ENCODE measurements at regions not wholly inside any gene's neighbourhood (a gene's known extent, or its start where the extent isn't known, plus 50 kb on each side); places are given as distances from the start of the nearest gene placed in this dataset.

DNA sequence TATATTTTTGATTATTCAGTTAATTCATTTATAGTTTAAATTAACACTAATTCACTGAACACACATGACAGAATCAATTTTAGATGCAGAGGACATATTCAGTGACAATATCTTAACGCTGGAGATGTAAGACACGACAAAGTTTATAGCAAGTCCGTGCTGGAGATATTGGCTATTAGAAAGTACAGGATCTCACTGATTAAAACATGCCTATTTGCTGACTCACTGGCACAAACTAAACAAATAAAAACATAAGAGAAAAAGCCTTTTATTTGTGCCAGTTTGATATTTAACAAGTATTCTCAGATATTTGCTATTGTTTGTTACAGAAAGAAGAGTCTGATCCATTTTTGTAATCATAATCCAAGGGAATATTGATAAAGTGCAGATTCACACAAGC lies 1122.9 kb upstream of the B3GALT2 start:
- TF ChIP-seq POLR2A (IDR thresholded peaks at IDR 0.05; ENCODE audit: low read depth, low read length): no peak
- no peak for TF ChIP-seq EP300 (IDR thresholded peaks at IDR 0.05; ENCODE audit: borderline replicate concordance in 1 of 2, control insufficient read depth in 1 of 2, low read depth in 2 of 2, low read length in 2 of 2)
- TF ChIP-seq PML (IDR thresholded peaks at IDR 0.05; ENCODE audit: low read length): no peak
- TF ChIP-seq, protein P1, sequence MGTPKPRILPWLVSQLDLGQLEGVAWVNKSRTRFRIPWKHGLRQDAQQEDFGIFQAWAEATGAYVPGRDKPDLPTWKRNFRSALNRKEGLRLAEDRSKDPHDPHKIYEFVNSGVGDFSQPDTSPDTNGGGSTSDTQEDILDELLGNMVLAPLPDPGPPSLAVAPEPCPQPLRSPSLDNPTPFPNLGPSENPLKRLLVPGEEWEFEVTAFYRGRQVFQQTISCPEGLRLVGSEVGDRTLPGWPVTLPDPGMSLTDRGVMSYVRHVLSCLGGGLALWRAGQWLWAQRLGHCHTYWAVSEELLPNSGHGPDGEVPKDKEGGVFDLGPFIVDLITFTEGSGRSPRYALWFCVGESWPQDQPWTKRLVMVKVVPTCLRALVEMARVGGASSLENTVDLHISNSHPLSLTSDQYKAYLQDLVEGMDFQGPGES (IDR thresholded peaks at IDR 0.05): no peak
- no peak for TF ChIP-seq EGR1 (IDR thresholded peaks at IDR 0.05; ENCODE audit: borderline replicate concordance in 1 of 2, low read depth in 2 of 2, low read length in 2 of 2)
- TF ChIP-seq, protein P2, sequence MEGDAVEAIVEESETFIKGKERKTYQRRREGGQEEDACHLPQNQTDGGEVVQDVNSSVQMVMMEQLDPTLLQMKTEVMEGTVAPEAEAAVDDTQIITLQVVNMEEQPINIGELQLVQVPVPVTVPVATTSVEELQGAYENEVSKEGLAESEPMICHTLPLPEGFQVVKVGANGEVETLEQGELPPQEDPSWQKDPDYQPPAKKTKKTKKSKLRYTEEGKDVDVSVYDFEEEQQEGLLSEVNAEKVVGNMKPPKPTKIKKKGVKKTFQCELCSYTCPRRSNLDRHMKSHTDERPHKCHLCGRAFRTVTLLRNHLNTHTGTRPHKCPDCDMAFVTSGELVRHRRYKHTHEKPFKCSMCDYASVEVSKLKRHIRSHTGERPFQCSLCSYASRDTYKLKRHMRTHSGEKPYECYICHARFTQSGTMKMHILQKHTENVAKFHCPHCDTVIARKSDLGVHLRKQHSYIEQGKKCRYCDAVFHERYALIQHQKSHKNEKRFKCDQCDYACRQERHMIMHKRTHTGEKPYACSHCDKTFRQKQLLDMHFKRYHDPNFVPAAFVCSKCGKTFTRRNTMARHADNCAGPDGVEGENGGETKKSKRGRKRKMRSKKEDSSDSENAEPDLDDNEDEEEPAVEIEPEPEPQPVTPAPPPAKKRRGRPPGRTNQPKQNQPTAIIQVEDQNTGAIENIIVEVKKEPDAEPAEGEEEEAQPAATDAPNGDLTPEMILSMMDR (IDR thresholded peaks at IDR 0.05 in 2 of 3, conservative IDR thresholded peaks at IDR 0.05 in 1 of 3; ENCODE audit: control insufficient read depth in 2 of 3, extremely low read depth in 1 of 3, insufficient read depth in 1 of 3, low read depth in 3 of 3, low read length in 3 of 3): no peak
